T-helper 2 cell treated with Interferon-gamma antibody and Interleukin-4, amounts not matched to agents 5 μg/mL and 100 μg/mL, for 36 hours (primary cell): ENCODE measurements at regions not wholly inside any gene's neighbourhood (a gene's known extent, or its start where the extent isn't known, plus 50 kb on each side); places are given as distances from the start of the nearest gene placed in this dataset.
"Not testable (repeated sequence)": the region's sequence is repeated elsewhere in the genome, so short reads cannot be mapped to it uniquely, and the experiment has no call there.

Experiments
- DNase-seq: peaks from one replicate; pipeline ENCODE4 v3.0.0; 2021; ENCODE audit warnings: low spot score
- H3K27ac Mint-ChIP-seq: one replicate; pipeline ENCODE4 v1.8.0; 2021; ENCODE audit warnings: mild to moderate bottlenecking, mixed read lengths
- H3K27me3 Mint-ChIP-seq: one replicate; pipeline ENCODE4 v1.8.0; 2021; ENCODE audit warnings: low read depth, mixed read lengths
- H3K36me3 Mint-ChIP-seq: one replicate; pipeline ENCODE4 v1.8.0; 2021; ENCODE audit warnings: low read depth, mixed read lengths
- H3K4me1 Mint-ChIP-seq: one replicate; pipeline ENCODE4 v1.8.0; 2021; ENCODE audit warnings: low read depth, mixed read lengths
- H3K4me3 Mint-ChIP-seq: one replicate; pipeline ENCODE4 v1.8.0; 2022; ENCODE audit warnings: mild to moderate bottlenecking, moderate library complexity, mixed read lengths
- H3K9me3 Mint-ChIP-seq: one replicate; pipeline ENCODE4 v1.8.0; 2021; ENCODE audit warnings: mixed read lengths

DNA sequence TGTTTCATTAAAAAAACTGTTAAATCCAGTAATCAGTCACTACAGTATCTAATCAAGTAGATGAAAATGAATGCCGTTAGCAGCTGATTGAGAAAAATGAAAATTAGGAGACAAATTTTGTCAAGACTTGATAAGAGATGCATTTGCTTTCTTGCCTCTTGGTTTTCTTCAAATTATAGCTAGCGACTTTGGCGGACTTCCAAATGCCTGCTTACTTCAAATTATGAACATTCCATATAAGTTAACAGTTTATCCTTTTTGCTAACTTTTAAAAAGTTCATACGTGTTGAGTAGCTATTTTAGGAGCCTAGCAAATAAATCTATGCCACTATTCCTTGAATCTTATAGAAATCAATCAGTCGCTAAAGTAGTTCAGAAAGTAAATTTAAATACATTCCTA, 58.8 kb downstream of the PPP4R3C start:
- Mint-ChIP-seq H3K27me3 (no peaks in the 10 kb centered on the region), H3K9me3 (peaks cover 10% of the 10 kb centered on the region), H3K36me3 (no peaks in the 10 kb centered on the region), H3K4me1 (no peaks in the 10 kb centered on the region), H3K4me3 (no peak overlapping the region), H3K27ac (no peak overlapping the region)
- no peak for DNase-seq

DNA sequence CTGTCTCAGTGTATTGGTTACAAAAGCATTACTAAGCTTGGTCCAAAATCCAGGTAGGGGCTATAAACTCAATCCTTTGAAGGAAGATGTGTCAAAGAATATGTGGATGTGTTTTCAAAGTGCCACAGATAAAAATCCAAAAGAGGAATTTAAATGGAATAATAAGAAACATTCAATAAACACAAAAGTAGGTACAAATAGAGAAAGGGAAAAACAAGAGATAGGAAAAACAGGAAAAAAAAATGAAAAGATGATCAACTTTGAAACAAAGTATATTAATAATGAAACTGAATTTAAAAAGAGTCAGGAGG, 64.0 kb downstream of the PPP4R3C start:
- no peak overlapping the region for H3K4me3 Mint-ChIP-seq
- no peaks in the 10 kb centered on the region for H3K27me3 Mint-ChIP-seq
- no peaks in the 10 kb centered on the region for H3K36me3 Mint-ChIP-seq
- H3K27ac Mint-ChIP-seq = no peak overlapping the region
- no peaks in the 10 kb centered on the region for H3K4me1 Mint-ChIP-seq
- no peak for DNase-seq
- no peaks in the 10 kb centered on the region for H3K9me3 Mint-ChIP-seq

DNA sequence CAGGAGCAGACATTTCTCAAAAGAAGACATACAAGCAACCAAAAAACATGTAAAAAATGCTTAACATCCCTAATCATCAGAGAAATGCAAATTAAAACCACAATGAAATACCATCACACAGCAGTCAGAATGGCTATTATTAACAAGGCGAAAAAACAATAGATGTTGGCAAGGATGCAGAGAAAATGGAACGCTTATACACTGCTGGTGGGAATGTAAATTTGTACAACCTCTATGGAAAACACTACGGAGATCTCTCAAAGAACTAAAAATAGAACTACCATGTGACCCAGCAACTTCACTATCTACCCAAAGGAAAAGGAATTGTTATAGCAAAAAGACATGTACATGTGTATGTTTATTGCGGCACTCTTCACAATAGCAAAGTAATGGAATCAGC, 71.5 kb downstream of the PPP4R3C start:
- Mint-ChIP-seq H3K4me1 (no peaks in the 10 kb centered on the region), H3K36me3 (no peaks in the 10 kb centered on the region), H3K27ac (no peak overlapping the region), H3K4me3 (no peak overlapping the region), H3K27me3 (no peaks in the 10 kb centered on the region), H3K9me3 (no peaks in the 10 kb centered on the region)
- no peak for DNase-seq

DNA sequence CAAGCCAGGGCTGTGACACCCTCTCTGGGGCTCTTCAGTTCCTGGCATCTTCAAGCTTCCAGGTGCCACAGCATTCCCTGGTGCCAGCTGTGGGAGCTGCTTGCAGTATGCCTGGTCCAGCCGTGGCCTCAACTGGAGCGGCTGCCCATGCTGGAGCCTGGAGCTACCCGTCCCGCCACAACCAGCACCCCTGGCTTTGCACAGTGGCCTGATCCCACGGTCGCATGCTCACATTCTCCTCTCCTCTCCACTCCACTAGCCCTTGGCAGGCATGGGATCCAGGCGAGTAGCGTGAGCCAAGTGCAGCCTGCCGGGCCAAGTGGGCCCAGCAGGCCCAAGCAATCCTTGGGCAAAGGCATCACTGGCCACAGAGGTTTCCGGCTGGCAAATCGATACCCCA, 81.7 kb downstream of the PPP4R3C start:
- no peaks in the 10 kb centered on the region for H3K36me3 Mint-ChIP-seq
- H3K27me3 Mint-ChIP-seq = no peaks in the 10 kb centered on the region
- H3K9me3 Mint-ChIP-seq = no peaks in the 10 kb centered on the region
- DNase-seq = no peak
- H3K4me1 Mint-ChIP-seq = no peaks in the 10 kb centered on the region
- H3K27ac Mint-ChIP-seq = no peak overlapping the region
- no peak overlapping the region for H3K4me3 Mint-ChIP-seq

DNA sequence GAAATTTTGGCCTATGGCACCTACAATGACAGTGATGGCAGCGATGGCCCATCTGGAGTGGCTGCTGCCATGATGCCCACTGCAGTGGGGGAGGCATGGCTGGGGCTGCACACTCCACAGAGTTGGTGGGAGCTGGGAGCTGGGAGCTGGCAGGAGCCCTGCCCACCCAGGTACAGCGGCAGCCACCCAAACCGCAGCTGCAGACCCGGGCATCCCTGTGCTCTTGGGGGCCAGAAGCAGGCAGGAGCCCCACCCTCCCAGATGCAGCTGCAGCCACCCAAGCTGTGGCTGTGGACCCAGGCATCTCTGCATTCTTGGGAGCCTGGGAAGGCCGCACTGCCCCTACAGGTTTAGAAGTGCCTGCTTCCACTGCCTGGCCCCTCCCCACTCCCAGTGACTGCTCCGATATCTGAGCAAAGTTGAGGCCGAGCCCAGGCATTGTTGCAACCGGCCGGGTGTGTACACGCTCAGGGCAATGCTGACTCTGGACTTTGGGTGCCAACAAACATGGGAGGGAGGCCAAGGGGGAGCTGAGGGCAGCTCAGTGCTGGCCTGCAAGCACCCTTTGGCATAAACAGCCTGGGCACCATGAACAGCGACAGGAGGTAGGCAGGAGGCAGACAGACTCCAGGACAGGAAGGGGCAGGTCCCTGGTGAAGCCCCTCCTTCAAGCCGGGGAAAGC, 82.8 kb downstream of the PPP4R3C start:
- H3K27me3 Mint-ChIP-seq = no peaks in the 10 kb centered on the region
- no peaks in the 10 kb centered on the region for H3K36me3 Mint-ChIP-seq
- no peaks in the 10 kb centered on the region for H3K4me1 Mint-ChIP-seq
- H3K4me3 Mint-ChIP-seq = no peak overlapping the region
- DNase-seq = no peak
- H3K27ac Mint-ChIP-seq = no peak overlapping the region
- no peaks in the 10 kb centered on the region for H3K9me3 Mint-ChIP-seq

DNA sequence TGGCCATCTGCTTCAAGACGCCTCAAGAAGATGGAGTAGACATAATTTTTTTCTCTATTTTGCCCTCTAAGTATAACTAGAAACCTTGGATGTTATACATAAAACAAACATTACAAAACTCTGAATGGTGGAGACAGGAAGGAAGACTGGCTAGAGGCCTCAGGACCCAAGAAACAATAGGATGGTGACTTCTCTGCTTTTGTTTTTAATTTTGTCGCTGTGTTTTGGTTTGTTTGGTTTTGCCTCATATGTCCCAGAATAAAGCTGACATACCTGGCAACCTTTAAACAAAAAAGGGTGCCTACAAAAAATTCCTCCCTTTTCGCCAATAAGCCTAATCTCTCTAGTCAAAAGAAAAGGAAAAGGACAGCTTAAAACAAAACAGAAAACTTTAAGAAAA, 109.1 kb downstream of the PPP4R3C start:
- no peak for DNase-seq
- no peaks in the 10 kb centered on the region for H3K4me1 Mint-ChIP-seq
- H3K27ac Mint-ChIP-seq = no peak overlapping the region
- no peaks in the 10 kb centered on the region for H3K27me3 Mint-ChIP-seq
- no peaks in the 10 kb centered on the region for H3K36me3 Mint-ChIP-seq
- H3K9me3 Mint-ChIP-seq = no peaks in the 10 kb centered on the region
- no peak overlapping the region for H3K4me3 Mint-ChIP-seq

DNA sequence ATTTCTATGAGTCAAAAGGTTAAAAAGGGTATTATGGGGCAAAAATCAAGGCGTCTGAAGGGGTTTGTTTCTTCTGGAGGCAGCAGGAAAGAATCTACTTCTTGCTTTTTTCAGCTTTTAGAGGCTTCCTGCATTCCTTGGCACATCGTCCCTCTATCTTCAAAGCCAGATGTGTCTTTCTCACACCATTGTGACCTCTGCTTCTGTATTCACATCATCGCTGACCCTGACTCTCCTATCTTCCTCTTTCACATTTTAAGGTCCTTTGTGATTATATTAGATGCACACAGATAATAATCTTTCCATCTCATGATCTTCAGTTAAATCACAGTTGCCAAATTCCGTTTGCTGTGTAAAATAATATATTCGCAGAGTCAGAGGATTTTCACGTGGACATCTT, 112.7 kb downstream of the PPP4R3C start:
- no peaks in the 10 kb centered on the region for H3K9me3 Mint-ChIP-seq
- no peak for DNase-seq
- H3K4me3 Mint-ChIP-seq = no peak overlapping the region
- no peak overlapping the region for H3K27ac Mint-ChIP-seq
- no peaks in the 10 kb centered on the region for H3K4me1 Mint-ChIP-seq
- no peaks in the 10 kb centered on the region for H3K27me3 Mint-ChIP-seq
- no peaks in the 10 kb centered on the region for H3K36me3 Mint-ChIP-seq

DNA sequence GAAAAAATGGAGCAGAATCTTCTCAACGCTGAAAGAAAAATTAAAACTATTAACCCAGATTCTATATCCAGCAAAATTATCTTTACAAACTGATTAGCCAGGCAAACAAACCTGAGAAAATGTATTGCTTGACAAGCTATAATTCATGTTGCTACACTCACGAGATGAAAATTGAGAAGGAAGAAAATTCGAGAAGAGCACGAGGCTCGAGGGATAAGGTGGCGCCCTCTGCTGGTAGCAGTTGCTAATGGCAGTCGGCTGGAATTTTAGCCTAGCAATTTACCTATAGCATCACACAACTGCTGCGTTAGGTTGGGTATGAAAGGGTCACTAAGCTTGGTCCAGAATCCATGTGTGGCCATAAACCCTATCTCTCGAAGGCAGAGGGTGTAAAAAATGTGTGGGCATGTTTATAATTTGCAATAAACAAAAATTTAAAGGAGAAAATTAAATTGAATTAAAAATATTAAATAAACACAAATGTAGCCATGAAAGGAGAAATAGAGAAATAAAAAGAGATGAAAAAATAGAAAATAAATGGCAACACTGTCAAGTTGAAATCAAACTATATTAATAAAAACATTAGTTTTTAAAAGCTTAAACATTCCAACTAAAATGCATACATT, 126.6 kb downstream of the PPP4R3C start:
- no peaks in the 10 kb centered on the region for H3K9me3 Mint-ChIP-seq

DNA sequence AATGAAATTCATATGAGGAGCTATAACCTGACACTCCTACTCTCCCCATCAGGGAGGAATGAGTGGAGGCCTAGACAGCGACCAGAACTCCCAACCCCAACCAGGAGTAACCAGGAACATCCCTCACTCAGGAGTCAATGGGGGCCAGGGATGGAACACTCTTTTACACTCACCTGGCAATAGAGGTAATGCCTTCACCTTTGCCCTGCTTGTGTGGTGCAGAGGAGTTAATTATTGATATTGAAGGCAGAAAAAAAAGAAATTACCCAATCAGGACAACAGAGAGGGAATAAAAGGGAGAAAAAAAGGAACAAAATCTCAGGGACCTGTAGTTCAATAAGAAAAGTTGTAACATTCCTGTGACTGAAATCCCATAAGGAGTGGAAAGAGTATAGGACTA, 141.5 kb downstream of the PPP4R3C start:
- H3K27ac Mint-ChIP-seq = no peak overlapping the region
- no peak for DNase-seq
- H3K4me3 Mint-ChIP-seq = no peak overlapping the region
- no peaks in the 10 kb centered on the region for H3K27me3 Mint-ChIP-seq
- no peaks in the 10 kb centered on the region for H3K36me3 Mint-ChIP-seq
- no peaks in the 10 kb centered on the region for H3K4me1 Mint-ChIP-seq
- H3K9me3 Mint-ChIP-seq = no peaks in the 10 kb centered on the region

More for the DNA sequence above, 126.6 kb downstream of the PPP4R3C start:
- Mint-ChIP-seq H3K4me1 (no peaks in the 10 kb centered on the region), H3K27me3 (no peaks in the 10 kb centered on the region), H3K27ac (no peak overlapping the region), H3K4me3 (no peak overlapping the region), H3K36me3 (no peaks in the 10 kb centered on the region)
- DNase-seq = no peak

DNA sequence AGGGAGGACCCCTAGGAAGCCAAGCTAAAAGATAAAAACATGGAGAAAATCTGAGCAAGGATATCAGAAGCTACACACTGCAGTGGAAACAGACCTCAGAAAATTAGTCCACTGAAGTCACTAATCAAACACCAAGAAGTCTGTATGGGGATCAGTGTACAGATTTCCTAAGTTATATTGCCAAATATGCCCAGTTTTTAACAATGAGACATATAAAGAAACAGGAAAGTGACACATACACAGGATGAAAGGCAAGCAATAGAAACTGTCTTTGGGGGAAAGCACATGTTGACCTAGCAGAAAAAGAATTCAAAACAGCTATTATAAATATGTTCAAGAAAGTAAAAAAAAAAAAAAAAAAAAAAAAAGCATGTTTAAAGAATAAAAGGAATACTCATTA, 153.7 kb downstream of the PPP4R3C start:
- DNase-seq = no peak
- no peaks in the 10 kb centered on the region for H3K4me1 Mint-ChIP-seq
- H3K27me3 Mint-ChIP-seq = no peaks in the 10 kb centered on the region
- no peak overlapping the region for H3K27ac Mint-ChIP-seq
- H3K4me3 Mint-ChIP-seq = no peak overlapping the region
- H3K36me3 Mint-ChIP-seq = no peaks in the 10 kb centered on the region
- no peaks in the 10 kb centered on the region for H3K9me3 Mint-ChIP-seq

DNA sequence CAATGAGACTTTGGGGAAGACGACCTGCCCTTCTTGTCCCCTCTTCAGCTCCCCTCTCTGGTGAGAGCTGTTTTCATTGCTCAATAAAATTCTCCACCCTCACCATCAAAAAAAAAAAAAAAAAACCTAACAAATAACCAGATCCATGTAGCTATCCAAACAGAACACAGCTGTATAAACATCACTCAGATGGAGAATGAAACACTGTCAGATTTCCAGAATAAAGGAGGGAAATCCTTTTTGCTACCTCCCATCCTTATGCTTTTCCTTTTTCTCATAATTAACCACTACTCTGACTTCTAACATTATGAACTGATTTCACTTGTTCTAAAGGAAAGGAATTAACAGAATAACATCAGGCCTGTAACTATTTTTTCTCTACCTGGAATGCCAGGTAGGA, 155.6 kb downstream of the PPP4R3C start:
- H3K36me3 Mint-ChIP-seq = no peaks in the 10 kb centered on the region
- H3K27ac Mint-ChIP-seq = no peak overlapping the region
- DNase-seq = no peak
- H3K27me3 Mint-ChIP-seq = no peaks in the 10 kb centered on the region
- H3K4me1 Mint-ChIP-seq = no peaks in the 10 kb centered on the region
- H3K4me3 Mint-ChIP-seq = no peak overlapping the region
- H3K9me3 Mint-ChIP-seq = no peaks in the 10 kb centered on the region

DNA sequence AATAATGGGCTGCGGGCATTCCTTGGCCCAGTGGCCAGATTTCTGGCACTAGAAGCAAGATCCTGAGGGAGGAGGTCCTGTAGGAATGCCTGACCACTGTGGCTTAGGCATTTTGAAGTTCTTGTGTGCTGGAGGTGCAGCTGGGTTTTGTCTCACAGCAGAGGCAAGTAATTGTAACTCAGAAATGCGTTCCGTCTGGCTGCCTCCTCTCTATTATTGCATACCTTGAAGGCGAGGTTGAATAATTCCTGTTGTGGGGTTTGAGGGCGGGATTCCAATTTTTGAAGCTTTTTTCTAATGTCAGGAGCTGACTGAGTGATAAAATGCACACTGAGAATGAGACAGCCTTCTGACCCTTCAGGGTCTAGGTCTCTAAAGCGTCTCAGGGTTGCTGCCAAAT, 170.6 kb downstream of the PPP4R3C start:
- not testable (repeated sequence) for H3K4me1 Mint-ChIP-seq, DNase-seq, H3K27ac Mint-ChIP-seq, H3K4me3 Mint-ChIP-seq, H3K9me3 Mint-ChIP-seq, H3K36me3 Mint-ChIP-seq, H3K27me3 Mint-ChIP-seq

DNA sequence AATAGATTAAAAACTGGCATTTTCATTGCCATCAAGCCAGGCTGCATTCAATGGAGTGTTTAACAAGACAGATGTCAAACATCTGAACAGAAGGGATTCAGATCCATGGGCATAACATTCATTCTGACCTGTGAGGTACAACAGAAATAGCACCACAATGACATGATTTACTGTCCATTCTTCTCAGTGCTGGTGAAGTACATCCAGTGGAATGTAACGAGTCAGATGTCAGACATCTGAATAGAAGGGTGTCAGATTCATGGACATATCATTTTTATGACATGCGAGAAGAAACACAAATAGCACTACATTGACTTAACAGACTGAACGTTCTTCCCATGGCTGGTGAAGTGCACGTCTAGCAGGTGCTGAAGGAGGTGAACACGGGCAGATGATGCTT, 186.4 kb downstream of the PPP4R3C start:
- H3K4me1 Mint-ChIP-seq = no peaks in the 10 kb centered on the region
- no peak for DNase-seq
- peaks cover 5% of the 10 kb centered on the region for H3K9me3 Mint-ChIP-seq
- H3K4me3 Mint-ChIP-seq = no peak overlapping the region
- no peak overlapping the region for H3K27ac Mint-ChIP-seq
- H3K27me3 Mint-ChIP-seq = no peaks in the 10 kb centered on the region
- H3K36me3 Mint-ChIP-seq = no peaks in the 10 kb centered on the region

DNA sequence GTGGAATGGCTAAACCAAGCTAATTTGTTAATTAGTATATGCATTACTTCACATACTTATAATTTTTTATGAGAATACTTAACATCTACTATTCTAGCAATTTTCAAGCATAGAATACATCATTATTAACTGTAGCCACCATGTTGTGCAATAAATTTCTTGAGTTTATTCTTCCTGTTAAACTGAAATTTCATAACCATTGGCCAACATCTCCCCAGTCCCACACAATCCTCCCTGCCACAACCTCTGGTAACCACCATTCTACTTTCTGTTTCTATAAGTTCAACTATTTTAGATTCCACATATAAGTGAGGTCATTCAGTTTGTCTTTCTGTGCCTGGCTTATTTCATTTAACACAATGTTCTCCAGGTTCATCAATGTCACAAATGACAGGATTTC, 208.5 kb downstream of the PPP4R3C start:
- Mint-ChIP-seq H3K36me3 (no peaks in the 10 kb centered on the region), H3K4me3 (no peak overlapping the region), H3K4me1 (no peaks in the 10 kb centered on the region), H3K27me3 (no peaks in the 10 kb centered on the region), H3K9me3 (no peaks in the 10 kb centered on the region), H3K27ac (no peak overlapping the region)
- no peak for DNase-seq

DNA sequence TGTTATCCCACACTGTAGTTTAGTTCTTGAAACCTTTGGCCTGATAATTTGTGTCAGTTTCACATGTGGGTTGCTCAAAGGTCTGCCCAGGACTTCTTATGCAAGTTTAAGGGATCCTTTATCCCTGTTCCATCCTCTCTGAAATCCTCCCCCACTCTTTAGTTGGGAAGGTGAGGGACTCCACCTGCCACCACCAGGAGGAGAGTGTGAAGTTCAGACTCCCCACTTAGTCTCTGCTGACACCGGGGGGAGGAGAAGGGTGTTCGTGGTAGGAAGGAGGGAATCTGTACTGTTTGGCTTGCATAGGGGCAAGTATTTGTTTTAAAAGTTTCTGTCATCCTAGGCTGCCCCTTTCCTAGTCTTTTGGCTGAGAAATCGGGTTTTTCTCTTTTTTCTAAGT, 211.8 kb downstream of the PPP4R3C start:
- no peak for DNase-seq
- H3K4me3 Mint-ChIP-seq = no peak overlapping the region
- no peaks in the 10 kb centered on the region for H3K9me3 Mint-ChIP-seq
- H3K27ac Mint-ChIP-seq = no peak overlapping the region
- H3K4me1 Mint-ChIP-seq = no peaks in the 10 kb centered on the region
- H3K36me3 Mint-ChIP-seq = no peaks in the 10 kb centered on the region
- no peaks in the 10 kb centered on the region for H3K27me3 Mint-ChIP-seq
